ENCODE measurements at regions not wholly inside any gene's neighbourhood (a gene's known extent, or its start where the extent isn't known, plus 50 kb on each side); places are given as distances from the start of the nearest gene placed in this dataset.

DNA sequence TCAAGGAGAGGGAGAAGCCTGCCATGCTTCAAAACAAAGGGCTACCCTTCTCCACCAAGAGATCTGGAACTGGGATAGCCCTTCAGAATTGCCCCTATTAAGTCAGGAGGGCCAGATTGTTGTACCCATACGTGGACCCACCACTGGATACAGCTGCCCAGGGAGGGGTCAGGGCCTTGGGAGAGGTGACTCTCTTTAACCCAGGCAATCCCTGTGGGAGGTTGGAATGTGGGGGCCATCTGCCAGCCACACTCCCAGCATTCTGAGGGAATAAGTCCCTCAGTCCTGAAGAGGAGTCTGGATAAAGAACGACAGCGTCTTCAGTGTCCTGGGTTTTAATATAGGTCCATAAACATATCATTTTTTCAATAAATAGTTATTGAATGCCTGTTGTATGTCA, 588.2 kb upstream of the TENM4 start:
- H3K36me3 ChIP-seq (replicated peaks) = no peaks in the 10 kb centered on the region
- no peak overlapping the region for H3K4me3 ChIP-seq
- no peak for DNase-seq (ENCODE audit: low spot score in 2 of 2)
- no peaks in the 10 kb centered on the region for H3K9me3 ChIP-seq
- H3K4me1 ChIP-seq = no peaks in the 10 kb centered on the region
- H3K27me3 ChIP-seq (ENCODE audit: low read depth) = peaks cover 8% of the 10 kb centered on the region
- in situ Hi-C loops (cut with MboI; ENCODE audit: low sequenced_read_pairs) = no loop called here

GRCh38 chr11:80024119-80024518, 583.3 kb upstream of the TENM4 start:
- Histone ChIP-seq H3K36me3 (replicated peaks) (no peaks in the 10 kb centered on the region), H3K27me3 (ENCODE audit: low read depth) (peaks cover 3% of the 10 kb centered on the region; the same call in 1 of the 2 replicates), H3K9me3 (no peaks in the 10 kb centered on the region), H3K4me1 (no peaks in the 10 kb centered on the region), H3K4me3 (no peak overlapping the region)
- DNase-seq (ENCODE audit: low spot score in 2 of 2) = no peak
- in situ Hi-C loops (cut with MboI; ENCODE audit: low sequenced_read_pairs) = no loop called here

GRCh38 chr11:80023386-80023785, 582.6 kb upstream of the TENM4 start:
- Histone ChIP-seq H3K9me3 (no peaks in the 10 kb centered on the region), H3K4me1 (no peaks in the 10 kb centered on the region), H3K36me3 (replicated peaks) (no peaks in the 10 kb centered on the region), H3K27me3 (ENCODE audit: low read depth) (peaks cover 3% of the 10 kb centered on the region; the same call in 1 of the 2 replicates), H3K4me3 (no peak overlapping the region)
- in situ Hi-C loops (cut with MboI; ENCODE audit: low sequenced_read_pairs) = no loop called here
- DNase-seq (ENCODE audit: low spot score in 2 of 2) = no peak

DNA sequence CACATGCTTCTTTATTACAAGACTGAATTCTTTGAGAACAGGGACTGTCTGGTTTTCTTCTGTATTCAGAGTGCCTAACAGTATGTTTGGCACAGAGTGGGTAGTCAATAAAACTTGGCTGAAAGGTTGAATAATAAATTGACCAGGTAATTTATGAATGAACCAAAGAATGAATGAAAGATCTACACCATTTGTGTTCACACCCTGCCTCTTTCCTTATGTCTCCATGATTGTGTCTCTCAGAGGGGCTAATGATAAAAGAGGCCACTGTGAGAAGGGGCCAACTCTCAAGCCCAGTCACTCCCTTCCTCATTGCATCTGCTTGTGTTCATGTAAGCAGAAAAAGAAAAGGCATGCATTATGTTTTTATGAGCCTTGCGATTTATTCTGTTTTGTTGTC, 569.7 kb upstream of the TENM4 start:
- H3K4me1 ChIP-seq = no peaks in the 10 kb centered on the region
- no peaks in the 10 kb centered on the region for H3K27me3 ChIP-seq (ENCODE audit: low read depth)
- H3K4me3 ChIP-seq = no peak overlapping the region
- no peaks in the 10 kb centered on the region for H3K36me3 ChIP-seq (replicated peaks)
- DNase-seq (ENCODE audit: low spot score in 2 of 2) = no peak
- no peaks in the 10 kb centered on the region for H3K9me3 ChIP-seq
- in situ Hi-C loops (cut with MboI; ENCODE audit: low sequenced_read_pairs) = no loop called here

GRCh38 chr11:80009081-80009480, 568.3 kb upstream of the TENM4 start:
- DNase-seq (ENCODE audit: low spot score in 2 of 2) = no peak
- no peaks in the 10 kb centered on the region for H3K36me3 ChIP-seq (replicated peaks)
- H3K9me3 ChIP-seq = no peaks in the 10 kb centered on the region
- H3K4me1 ChIP-seq = no peaks in the 10 kb centered on the region
- H3K27me3 ChIP-seq (ENCODE audit: low read depth) = no peaks in the 10 kb centered on the region; the same call in 1 of the 2 replicates
- in situ Hi-C loops (cut with MboI; ENCODE audit: low sequenced_read_pairs) = no loop called here
- no peak overlapping the region for H3K4me3 ChIP-seq

DNA sequence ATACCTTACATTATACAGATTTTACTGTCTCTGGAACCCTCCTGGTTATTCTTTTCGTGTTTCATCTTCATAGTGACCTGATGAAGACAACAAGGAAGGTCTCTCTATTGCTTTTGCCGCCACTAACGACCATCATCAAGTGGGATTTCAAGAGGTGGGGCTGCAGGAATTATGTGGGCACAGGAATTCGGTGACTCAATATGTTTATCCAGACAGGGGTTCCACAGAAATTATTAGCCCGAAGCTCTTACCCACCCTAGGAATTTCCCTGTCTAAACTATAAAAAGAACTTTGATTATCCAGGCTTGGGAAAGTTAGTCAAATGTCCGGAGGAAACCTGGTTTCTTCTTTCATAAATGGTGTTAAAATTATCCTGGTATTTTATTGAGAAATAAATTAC, 566.8 kb upstream of the TENM4 start:
- DNase-seq (ENCODE audit: low spot score in 2 of 2) = no peak
- no peaks in the 10 kb centered on the region for H3K4me1 ChIP-seq
- H3K36me3 ChIP-seq (replicated peaks) = no peaks in the 10 kb centered on the region
- in situ Hi-C loops (cut with MboI; ENCODE audit: low sequenced_read_pairs) = no loop called here
- no peaks in the 10 kb centered on the region for H3K9me3 ChIP-seq
- H3K4me3 ChIP-seq = no peak overlapping the region
- H3K27me3 ChIP-seq (ENCODE audit: low read depth) = no peaks in the 10 kb centered on the region; the same call in 1 of the 2 replicates

DNA sequence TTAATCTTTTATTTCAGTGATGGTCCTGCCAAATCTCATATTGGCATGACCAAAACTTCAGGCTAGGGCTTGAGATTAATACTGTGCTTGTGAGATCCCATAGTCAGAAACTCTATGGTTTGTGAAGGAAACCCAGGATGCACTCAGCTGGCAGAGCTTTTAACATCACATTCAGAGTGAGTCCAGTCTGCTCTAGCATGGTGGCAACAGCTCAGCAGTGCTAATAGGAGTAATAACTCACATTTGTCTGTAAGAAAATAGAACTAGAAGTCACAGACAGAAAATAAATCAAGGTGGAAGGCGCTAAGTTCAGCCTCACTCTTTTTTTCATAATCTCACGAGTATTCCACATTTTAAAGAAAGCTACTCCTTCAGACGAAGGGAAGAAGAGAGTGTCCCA, 549.3 kb upstream of the TENM4 start:
- Histone ChIP-seq H3K4me1 (no peaks in the 10 kb centered on the region), H3K9me3 (no peaks in the 10 kb centered on the region), H3K27me3 (ENCODE audit: low read depth) (0 out of 2 replicates have a peak, but pooled peaks cover 2% of the 10 kb centered on the region), H3K36me3 (replicated peaks) (no peaks in the 10 kb centered on the region), H3K4me3 (no peak overlapping the region)
- no peak for DNase-seq (ENCODE audit: low spot score in 2 of 2)
- in situ Hi-C loops (cut with MboI; ENCODE audit: low sequenced_read_pairs) = no loop called here

GRCh38 chr11:79982185-79982584, 541.4 kb upstream of the TENM4 start:
- no peak for DNase-seq (ENCODE audit: low spot score in 2 of 2)
- Histone ChIP-seq H3K4me1 (no peaks in the 10 kb centered on the region), H3K4me3 (no peak overlapping the region), H3K27me3 (ENCODE audit: low read depth) (no peaks in the 10 kb centered on the region), H3K9me3 (no peaks in the 10 kb centered on the region), H3K36me3 (replicated peaks) (no peaks in the 10 kb centered on the region)
- in situ Hi-C loops (cut with MboI; ENCODE audit: low sequenced_read_pairs) = no loop called here

DNA sequence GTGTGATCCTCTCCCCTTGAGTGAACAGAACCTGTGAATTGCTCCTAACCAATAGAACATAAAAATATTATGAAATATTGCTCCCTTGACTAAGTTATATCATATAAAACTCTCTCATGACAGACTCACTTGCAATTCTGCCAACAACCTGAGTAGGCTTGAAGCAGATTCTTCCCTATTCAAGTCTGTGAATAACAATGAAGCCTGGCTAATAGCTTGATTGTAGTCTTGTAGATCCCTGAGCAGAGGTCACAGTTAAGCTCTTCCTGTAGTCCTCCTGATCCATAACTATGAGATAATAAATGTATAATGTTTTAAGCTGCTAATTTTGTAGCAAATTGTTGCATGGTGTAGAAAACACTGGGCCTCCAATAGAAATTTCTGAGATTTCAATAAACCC, 540.1 kb upstream of the TENM4 start:
- in situ Hi-C loops (cut with MboI; ENCODE audit: low sequenced_read_pairs) = no loop called here

GRCh38 chr11:79973721-79974617, 533.1 kb upstream of the TENM4 start:
- Histone ChIP-seq H3K27me3 (ENCODE audit: low read depth) (no peaks in the 10 kb centered on the region; the same call in 1 of the 2 replicates), H3K9me3 (no peaks in the 10 kb centered on the region), H3K4me3 (no peak overlapping the region), H3K4me1 (no peaks in the 10 kb centered on the region), H3K36me3 (replicated peaks) (no peaks in the 10 kb centered on the region)
- in situ Hi-C loops (cut with MboI; ENCODE audit: low sequenced_read_pairs) = no loop called here
- no peak for DNase-seq (ENCODE audit: low spot score in 2 of 2)

More for the DNA sequence above, 540.1 kb upstream of the TENM4 start:
- H3K27me3 ChIP-seq (ENCODE audit: low read depth) = no peaks in the 10 kb centered on the region
- DNase-seq (ENCODE audit: low spot score in 2 of 2) = no peak
- no peaks in the 10 kb centered on the region for H3K4me1 ChIP-seq
- H3K9me3 ChIP-seq = no peaks in the 10 kb centered on the region
- H3K36me3 ChIP-seq (replicated peaks) = no peaks in the 10 kb centered on the region
- no peak overlapping the region for H3K4me3 ChIP-seq

DNA sequence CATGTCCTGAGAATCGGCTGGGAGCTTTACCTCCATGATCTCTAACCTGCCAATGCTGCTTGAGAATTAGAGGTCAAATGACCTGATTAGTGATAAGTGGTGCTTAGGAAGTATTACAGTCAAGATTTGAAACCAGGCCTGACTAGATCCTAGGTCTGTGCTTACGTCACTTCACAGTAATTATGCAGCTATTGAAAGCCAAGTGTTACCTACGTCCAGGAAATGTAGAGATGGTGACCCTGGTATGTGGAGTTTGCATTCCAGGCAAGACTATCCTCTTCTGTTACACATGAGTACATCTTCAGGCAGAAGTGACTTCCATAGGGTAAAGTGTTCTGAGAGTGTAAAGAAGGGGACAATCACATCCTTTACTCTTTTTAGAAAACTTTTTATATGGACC, 530.4 kb upstream of the TENM4 start:
- H3K4me1 ChIP-seq = no peaks in the 10 kb centered on the region
- no peaks in the 10 kb centered on the region; the same call in 1 of the 2 replicates for H3K27me3 ChIP-seq (ENCODE audit: low read depth)
- H3K36me3 ChIP-seq (replicated peaks) = no peaks in the 10 kb centered on the region
- DNase-seq (ENCODE audit: low spot score in 2 of 2) = no peak
- no peaks in the 10 kb centered on the region for H3K9me3 ChIP-seq
- in situ Hi-C loops (cut with MboI; ENCODE audit: low sequenced_read_pairs) = no loop called here
- H3K4me3 ChIP-seq = no peak overlapping the region

- no peaks in the 10 kb centered on the region for H3K27me3 ChIP-seq (ENCODE audit: low read depth)
Measured at GRCh38 chr11:79966592-79966991, 525.8 kb upstream of the TENM4 start.

GRCh38 chr11:79963856-79964645, 523.2 kb upstream of the TENM4 start:
- H3K4me1 ChIP-seq = no peaks in the 10 kb centered on the region
- no peak for DNase-seq (ENCODE audit: low spot score in 2 of 2)
- in situ Hi-C loops (cut with MboI; ENCODE audit: low sequenced_read_pairs) = no loop called here

More at GRCh38 chr11:79966592-79966991, 525.8 kb upstream of the TENM4 start:
- in situ Hi-C loops (cut with MboI; ENCODE audit: low sequenced_read_pairs) = no loop called here
- Histone ChIP-seq H3K4me3 (no peak overlapping the region), H3K36me3 (replicated peaks) (no peaks in the 10 kb centered on the region), H3K9me3 (no peaks in the 10 kb centered on the region), H3K4me1 (no peaks in the 10 kb centered on the region)
- no peak for DNase-seq (ENCODE audit: low spot score in 2 of 2)

DNA sequence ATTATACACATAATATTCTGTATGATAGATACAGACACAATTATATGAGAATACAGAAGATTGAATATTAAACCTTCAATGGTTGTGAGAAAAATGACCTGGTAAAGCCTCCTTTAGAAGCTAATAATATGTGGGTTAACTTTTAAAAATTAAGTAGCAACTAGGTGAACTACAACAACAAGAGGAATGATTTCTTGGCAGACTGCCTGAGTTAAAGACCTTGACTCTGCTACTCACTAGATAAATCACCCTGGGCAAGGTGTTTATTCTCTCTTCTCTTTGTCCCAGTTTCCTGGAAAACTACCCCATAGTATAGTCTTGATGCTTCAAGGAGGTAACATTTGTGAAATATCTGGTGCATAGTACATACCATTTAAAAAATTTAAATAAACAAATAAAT, 519.6 kb upstream of the TENM4 start:
- Histone ChIP-seq H3K4me1 (no peaks in the 10 kb centered on the region), H3K36me3 (replicated peaks) (no peaks in the 10 kb centered on the region), H3K27me3 (ENCODE audit: low read depth) (no peaks in the 10 kb centered on the region), H3K4me3 (no peak overlapping the region), H3K9me3 (no peaks in the 10 kb centered on the region)
- in situ Hi-C loops (cut with MboI; ENCODE audit: low sequenced_read_pairs) = no loop called here
- DNase-seq (ENCODE audit: low spot score in 2 of 2) = no peak

More at GRCh38 chr11:79963856-79964645, 523.2 kb upstream of the TENM4 start:
- no peaks in the 10 kb centered on the region for H3K36me3 ChIP-seq (replicated peaks)
- H3K4me3 ChIP-seq = no peak overlapping the region
- no peaks in the 10 kb centered on the region for H3K27me3 ChIP-seq (ENCODE audit: low read depth)
- H3K9me3 ChIP-seq = no peaks in the 10 kb centered on the region

All from HAP-1 (cell line).